ENCODE measurements at regions not wholly inside any gene's neighbourhood (a gene's known extent, or its start where the extent isn't known, plus 50 kb on each side); places are given as distances from the start of the nearest gene placed in this dataset.

- TF ChIP-seq, protein P1, sequence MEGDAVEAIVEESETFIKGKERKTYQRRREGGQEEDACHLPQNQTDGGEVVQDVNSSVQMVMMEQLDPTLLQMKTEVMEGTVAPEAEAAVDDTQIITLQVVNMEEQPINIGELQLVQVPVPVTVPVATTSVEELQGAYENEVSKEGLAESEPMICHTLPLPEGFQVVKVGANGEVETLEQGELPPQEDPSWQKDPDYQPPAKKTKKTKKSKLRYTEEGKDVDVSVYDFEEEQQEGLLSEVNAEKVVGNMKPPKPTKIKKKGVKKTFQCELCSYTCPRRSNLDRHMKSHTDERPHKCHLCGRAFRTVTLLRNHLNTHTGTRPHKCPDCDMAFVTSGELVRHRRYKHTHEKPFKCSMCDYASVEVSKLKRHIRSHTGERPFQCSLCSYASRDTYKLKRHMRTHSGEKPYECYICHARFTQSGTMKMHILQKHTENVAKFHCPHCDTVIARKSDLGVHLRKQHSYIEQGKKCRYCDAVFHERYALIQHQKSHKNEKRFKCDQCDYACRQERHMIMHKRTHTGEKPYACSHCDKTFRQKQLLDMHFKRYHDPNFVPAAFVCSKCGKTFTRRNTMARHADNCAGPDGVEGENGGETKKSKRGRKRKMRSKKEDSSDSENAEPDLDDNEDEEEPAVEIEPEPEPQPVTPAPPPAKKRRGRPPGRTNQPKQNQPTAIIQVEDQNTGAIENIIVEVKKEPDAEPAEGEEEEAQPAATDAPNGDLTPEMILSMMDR (conservative IDR thresholded peaks at IDR 0.05) = no peak
- TF ChIP-seq EZH2 (IDR thresholded peaks at IDR 0.05; ENCODE audit: low read depth) = no peak
Observed at GRCh38 chr2:145464866-145465265, 944.9 kb upstream of the ZEB2 start.
